GM19239 (cell line): ENCODE measurements at regions not wholly inside any gene's neighbourhood (a gene's known extent, or its start where the extent isn't known, plus 50 kb on each side); places are given as distances from the start of the nearest gene placed in this dataset.
"Not testable (repeated sequence)": the region's sequence is repeated elsewhere in the genome, so short reads cannot be mapped to it uniquely, and the experiment has no call there.

Experiments
- DNase-seq: peaks from one replicate; pipeline ENCODE4 v3.0.0; 2011; ENCODE audit warnings: low spot score; ENCODE audit not compliant: insufficient read length
- FAIRE-seq: peaks from 2 replicates; lab custom pipeline; 2011; peaks lifted over from hg19 to GRCh38; lab: Jason Lieb, UNC

- DNase-seq, result no peak
- FAIRE-seq, result no peak
Observed at GRCh38 chr1:172827841-172828240, 168.9 kb downstream of the FASLG start.

- DNase-seq (no peak), FAIRE-seq (no peak)
Observed at GRCh38 chr1:172832006-172832725, 173.3 kb downstream of the FASLG start.

GRCh38 chr1:172833954-172834353 lies 175.1 kb downstream of the FASLG start:
- FAIRE-seq, result no peak

DNA sequence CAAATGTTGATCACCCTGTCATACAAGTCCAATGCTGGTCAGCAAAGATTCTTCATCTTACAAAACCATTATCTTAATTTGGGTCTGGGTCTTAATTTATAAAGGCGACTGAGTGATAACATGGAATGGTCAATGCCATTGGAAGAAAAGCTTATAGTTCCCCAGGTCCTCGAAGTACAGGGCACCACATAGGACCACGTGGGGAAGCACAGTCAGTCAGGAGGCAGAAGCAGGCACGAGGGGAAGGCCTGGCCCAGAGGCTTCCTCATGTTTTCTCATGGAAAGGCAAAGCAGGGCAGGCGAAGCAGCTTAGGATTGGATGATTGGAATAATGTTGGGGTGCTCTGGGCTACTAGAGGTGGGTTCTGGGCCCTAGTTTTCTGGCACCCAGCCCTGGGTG lies 175.7 kb downstream of the FASLG start:
- no peak for FAIRE-seq
- no peak for DNase-seq

More at GRCh38 chr1:172833954-172834353, 175.1 kb downstream of the FASLG start:
- DNase-seq, result no peak

GRCh38 chr1:172835834-172836233 lies 176.9 kb downstream of the FASLG start:
- no peak for DNase-seq
- no peak for FAIRE-seq

GRCh38 chr1:172837816-172838679 lies 179.1 kb downstream of the FASLG start:
- DNase-seq (no peak), FAIRE-seq (no peak)

DNA sequence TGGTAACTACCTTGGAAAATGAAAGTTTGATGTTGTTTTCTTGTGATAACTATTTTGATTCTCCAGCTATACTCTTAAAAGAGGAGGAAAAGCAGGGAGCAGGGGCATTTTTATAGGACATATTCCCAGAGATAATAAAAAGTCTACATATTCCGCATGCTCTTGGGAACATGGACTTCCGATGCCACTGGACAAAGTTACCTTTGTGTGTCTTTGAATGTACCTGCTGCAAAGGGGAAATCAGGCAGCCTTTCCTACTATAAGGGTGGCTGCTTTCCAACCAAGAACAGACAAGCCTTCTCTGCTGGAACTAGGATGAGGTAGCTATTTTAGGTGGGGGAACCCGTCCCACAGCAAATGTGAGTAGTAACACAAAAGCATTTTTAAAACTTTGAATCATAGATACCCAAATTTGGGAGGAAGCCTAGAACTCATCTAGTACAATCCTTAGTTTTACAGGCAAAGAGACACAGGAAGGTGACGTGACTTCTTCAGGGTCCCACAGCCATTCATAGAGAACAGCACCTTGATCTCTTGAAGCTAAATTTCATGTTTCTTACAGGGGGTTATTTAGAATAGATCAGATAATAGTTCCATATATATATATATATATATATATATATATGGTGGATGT lies 179.9 kb downstream of the FASLG start:
- no peak for DNase-seq
- no peak for FAIRE-seq

DNA sequence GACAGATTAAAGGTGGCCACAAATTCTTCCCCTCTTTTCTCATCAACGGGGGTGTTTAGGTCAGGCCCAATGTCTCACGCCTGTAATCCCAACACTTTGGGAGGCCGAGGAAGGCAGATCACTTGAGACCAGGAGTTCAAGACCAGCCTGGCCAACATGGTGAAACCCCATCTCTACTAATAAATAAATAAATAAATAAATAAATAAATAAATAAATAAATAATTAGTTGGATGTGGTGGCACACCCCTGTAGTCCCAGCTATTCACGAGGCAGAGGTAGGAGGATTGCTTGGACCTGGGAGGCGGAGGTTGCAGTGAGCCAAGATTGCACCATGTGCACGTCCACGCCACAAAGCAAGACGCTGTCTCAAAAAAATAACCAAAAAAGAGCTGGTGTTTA lies 180.7 kb downstream of the FASLG start:
- not testable (repeated sequence) for FAIRE-seq, DNase-seq

GRCh38 chr1:172843444-172843843 lies 184.5 kb downstream of the FASLG start:
- no peak for DNase-seq
- no peak for FAIRE-seq

DNA sequence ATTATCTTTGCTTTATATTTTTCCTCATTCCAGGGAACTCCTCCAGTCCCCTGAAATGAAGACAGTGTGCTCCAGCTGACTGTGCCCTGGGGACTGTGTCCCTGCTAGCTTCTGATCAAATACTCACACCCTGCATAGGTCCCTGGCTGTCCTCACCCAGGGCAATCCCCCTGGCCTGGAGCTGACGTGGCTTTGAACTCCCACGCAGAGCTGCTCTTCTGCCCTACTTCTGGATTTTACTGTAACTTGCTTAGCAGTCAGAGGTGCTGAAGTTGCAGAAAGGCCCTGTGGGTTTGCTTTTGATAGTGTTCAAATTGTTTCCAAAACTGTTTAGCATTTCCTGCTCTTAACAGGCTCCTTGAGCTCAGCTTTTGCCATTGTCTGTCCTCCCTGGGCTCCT lies 186.5 kb downstream of the FASLG start:
- FAIRE-seq, result no peak
- no peak for DNase-seq

- no peak for FAIRE-seq
- no peak for DNase-seq
Observed at GRCh38 chr1:172845865-172846264, 187.0 kb downstream of the FASLG start.

DNA sequence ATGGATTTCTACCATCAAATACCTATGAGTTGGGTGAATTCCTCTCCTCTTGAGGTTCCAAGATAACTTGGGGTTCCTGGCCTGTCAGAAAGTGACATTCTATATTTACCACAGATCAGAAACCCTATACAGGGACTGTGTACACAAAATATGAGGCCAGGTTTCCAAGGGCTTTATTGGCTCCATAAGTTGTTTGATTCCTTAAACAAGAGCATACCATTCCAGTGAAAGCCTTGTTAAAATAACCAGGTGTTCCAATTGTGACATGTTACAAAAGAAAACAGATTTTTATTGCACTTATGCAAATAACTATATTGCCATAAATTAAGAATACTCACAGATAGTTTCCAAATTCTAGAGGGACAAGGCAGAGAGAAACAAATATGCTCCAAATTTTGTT lies 188.9 kb downstream of the FASLG start:
- DNase-seq, FAIRE-seq: not testable (repeated sequence)

DNA sequence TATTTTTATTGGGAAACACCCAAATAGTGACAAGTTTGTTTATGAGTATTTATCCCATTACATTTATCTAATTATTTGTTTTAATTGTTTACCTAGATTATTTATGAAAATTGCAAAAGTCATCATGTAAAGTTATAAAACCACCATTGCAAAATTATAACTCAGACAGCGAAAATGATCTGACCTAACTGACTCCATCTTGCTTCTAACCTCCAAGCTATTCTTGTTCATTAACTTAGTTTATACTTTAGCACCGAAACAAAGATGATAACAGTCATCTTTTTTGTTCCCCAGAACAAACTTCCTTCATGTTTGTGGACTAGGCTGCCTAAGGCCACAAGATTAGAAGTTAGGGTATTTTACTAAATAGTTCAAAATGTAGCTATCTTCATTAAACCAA lies 190.8 kb downstream of the FASLG start:
- no peak for FAIRE-seq
- DNase-seq, result no peak

DNA sequence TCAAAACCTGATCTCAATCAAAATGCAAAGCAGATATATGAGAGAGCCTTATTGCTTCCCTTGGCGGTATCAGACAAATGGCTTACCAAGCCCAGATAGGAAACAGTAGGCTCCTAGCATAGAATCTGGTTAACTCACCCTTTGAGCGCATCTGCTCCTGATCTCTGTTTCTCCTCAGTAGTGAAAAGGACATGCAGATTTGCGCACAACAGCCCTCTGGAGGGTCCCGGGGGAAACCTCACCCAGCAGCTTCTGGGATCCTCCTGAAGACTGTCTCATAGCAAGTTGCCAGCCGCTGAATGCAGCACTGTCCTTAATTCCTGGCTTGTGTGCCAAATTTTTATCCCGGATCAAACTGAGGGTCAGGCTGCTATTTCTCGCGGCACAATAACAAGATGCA lies 192.2 kb downstream of the FASLG start:
- FAIRE-seq, result no peak

GRCh38 chr1:172851856-172852255 lies 193.0 kb downstream of the FASLG start:
- DNase-seq (no peak), FAIRE-seq (no peak)

More for the DNA sequence above, 192.2 kb downstream of the FASLG start:
- no peak for DNase-seq

DNA sequence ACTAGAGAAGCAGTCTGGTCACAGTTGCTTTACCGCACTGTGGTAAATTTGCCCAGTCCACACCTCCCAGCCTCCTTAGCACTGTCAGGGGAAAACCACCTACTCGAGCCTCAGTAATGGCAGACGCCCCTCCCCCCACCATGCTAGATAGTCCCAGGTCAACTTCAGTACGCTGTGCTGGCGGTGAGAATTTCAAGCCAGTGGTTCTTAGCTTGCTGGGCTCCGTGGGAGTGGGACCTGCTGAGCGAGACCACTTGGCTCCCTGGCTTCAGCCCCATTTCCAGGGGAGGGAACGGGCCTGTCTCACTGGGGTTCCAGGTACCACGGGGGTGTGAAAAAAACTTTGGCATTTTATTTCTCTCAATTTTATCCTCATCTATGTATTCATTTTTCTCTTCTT lies 194.8 kb downstream of the TNFSF18 start:
- not testable (repeated sequence) for FAIRE-seq, DNase-seq

GRCh38 chr1:172863031-172863430 lies 187.7 kb downstream of the TNFSF18 start:
- FAIRE-seq, result no peak
- no peak for DNase-seq

DNA sequence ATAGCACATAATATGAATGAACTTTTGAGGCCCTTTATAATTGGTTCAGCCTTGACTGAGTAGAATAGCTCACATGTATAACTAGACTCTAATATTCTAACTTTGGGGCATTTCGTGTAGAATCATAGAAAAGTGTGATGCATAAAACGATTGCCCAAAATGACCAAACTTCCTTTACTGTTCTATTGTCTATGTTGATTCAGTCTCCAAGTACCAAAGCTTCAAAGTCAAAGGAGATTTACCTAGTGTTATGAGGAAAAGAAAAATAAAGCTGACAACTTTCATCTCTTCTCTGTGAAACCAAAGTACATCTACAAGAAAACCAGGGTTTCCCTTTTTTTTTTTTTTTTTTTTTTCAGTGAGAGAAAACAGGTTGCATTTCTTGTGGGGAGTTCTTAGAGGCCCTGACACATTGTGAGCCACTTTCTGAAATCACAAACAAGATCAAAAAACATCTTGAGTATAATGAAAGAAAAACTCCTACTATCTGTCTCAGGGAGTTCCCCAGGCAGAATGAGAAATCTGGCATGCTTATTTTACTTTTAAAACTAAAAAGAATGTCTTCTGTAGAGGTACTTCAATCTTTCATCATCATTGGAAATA lies 183.4 kb downstream of the TNFSF18 start:
- no peak for DNase-seq
- no peak for FAIRE-seq

GRCh38 chr1:172870901-172871606 lies 179.7 kb downstream of the TNFSF18 start:
- DNase-seq, result no peak
- no peak for FAIRE-seq

DNA sequence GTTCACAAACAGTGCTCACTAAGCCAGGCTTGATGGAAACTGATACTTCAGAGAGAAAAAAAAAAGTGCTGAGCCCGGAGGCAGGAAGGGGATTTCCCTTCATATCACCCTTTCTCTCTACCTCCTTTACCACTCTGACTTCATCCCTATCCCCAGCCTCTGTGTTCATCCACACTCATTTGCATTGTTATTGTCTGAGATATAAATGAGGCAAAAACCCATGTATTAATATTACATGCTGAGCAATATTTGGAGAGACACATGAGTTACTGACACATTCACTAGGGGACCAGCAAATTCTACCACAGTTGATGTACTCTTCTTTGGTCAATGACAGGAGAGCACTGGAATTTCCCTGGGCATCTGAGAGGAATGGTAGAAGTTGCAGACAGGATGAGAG lies 175.8 kb downstream of the TNFSF18 start:
- FAIRE-seq (no peak), DNase-seq (no peak)
